IMR-90 (cell line): ENCODE measurements at regions not wholly inside any gene's neighbourhood (a gene's known extent, or its start where the extent isn't known, plus 50 kb on each side); places are given as distances from the start of the nearest gene placed in this dataset.

ENCODE experiments used
- ATAC-seq: fragments of 200-7000 bp; cut with Tn5 transposase; 2 replicates; pipeline ENCODE4 v1.9.1; 2020; ENCODE audit warnings: low read depth, mild to moderate bottlenecking, moderate library complexity
- BruUV-seq: library from RNA; stranded (reverse); fragments of 400-500 nt; replicated peaks from 2 replicates; lab custom pipeline; 2021; lab: Mats Ljungman, UMichigan
- CTCF ChIA-PET: fragments of 300-600 bp; formaldehyde crosslinking; extraction: SDS; loops from one replicate; lab custom pipeline; 2021; ENCODE audit warnings: antibody characterized with exemption; lab: Yijun Ruan, JAX
- POLR2A ChIA-PET: fragments of 300-600 bp; sonication (Branson Sonifier 250); formaldehyde crosslinking; loops from one replicate; lab custom pipeline; 2022; ENCODE audit warnings: antibody characterized with exemption; ENCODE audit not compliant: unreplicated experiment; lab: Charles Lee
- DNase-seq: peaks from one replicate; pipeline ENCODE4 v3.0.0; 2013
- H2AFZ ChIP-seq: replicated peaks from 2 replicates; pipeline ENCODE3; 2013; ENCODE audit warnings: low read length, mild to moderate bottlenecking; ENCODE audit not compliant: poor library complexity
- H2AK5ac ChIP-seq: 2 replicates; pipeline ENCODE4 v1.6.1; 2013; ENCODE audit warnings: low read depth, low read length, inconsistent platforms
- H2AK9ac ChIP-seq: replicated peaks from 2 replicates; pipeline ENCODE3; 2013; ENCODE audit warnings: mild to moderate bottlenecking, low read depth, low read length, moderate library complexity; ENCODE audit not compliant: poor library complexity
- H2BK120ac ChIP-seq: 2 replicates; pipeline ENCODE4 v1.6.1; 2013; ENCODE audit warnings: low read depth, low read length, inconsistent platforms
- H2BK15ac ChIP-seq: 3 replicates; pipeline ENCODE4 v1.6.1; 2013; ENCODE audit warnings: low read depth, low read length, inconsistent platforms
- H2BK20ac ChIP-seq: 2 replicates; pipeline ENCODE4 v1.6.1; 2013; ENCODE audit warnings: low read depth, mild to moderate bottlenecking, inconsistent platforms, low read length, moderate library complexity
- H2BK5ac ChIP-seq: 2 replicates; pipeline ENCODE4 v1.6.1; 2013; ENCODE audit warnings: mild to moderate bottlenecking, low read depth, low read length, inconsistent platforms; ENCODE audit not compliant: poor library complexity, severe bottlenecking
- H3K14ac ChIP-seq: replicated peaks from 2 replicates; pipeline ENCODE4 v1.6.1; 2013; ENCODE audit warnings: low read depth, low read length, inconsistent platforms
- H3K18ac ChIP-seq: 2 replicates; pipeline ENCODE4 v1.6.1; 2013; ENCODE audit warnings: low read depth, low read length, control low read depth
- H3K23ac ChIP-seq: 2 replicates; pipeline ENCODE4 v1.6.1; 2013; ENCODE audit warnings: low read depth, low read length, inconsistent platforms
- H3K27ac ChIP-seq: 2 replicates; pipeline ENCODE4 v1.5.1; 2013; ENCODE audit warnings: mild to moderate bottlenecking, control low read depth, low read length; ENCODE audit not compliant: insufficient read depth
- H3K27me3 ChIP-seq: 2 replicates; pipeline ENCODE4 v1.6.1; 2013; ENCODE audit warnings: low read length; ENCODE audit not compliant: control insufficient read depth, insufficient read depth
- H3K36me3 ChIP-seq: 2 replicates; pipeline ENCODE4 v1.6.1; 2013; ENCODE audit warnings: low read length, mixed read lengths; ENCODE audit not compliant: control insufficient read depth, insufficient read depth
- H3K4ac ChIP-seq: 2 replicates; pipeline ENCODE4 v1.6.1; 2013; ENCODE audit warnings: low read depth, low read length, inconsistent platforms
- H3K4me1 ChIP-seq: 2 replicates; pipeline ENCODE4 v1.6.1; 2013; ENCODE audit warnings: low read length, mixed read lengths; ENCODE audit not compliant: control insufficient read depth, insufficient read depth
- H3K4me2 ChIP-seq: 2 replicates; pipeline ENCODE4 v1.6.1; 2013; ENCODE audit warnings: low read depth, mild to moderate bottlenecking, control low read depth, low read length, moderate library complexity
- H3K4me3 ChIP-seq: 2 replicates; pipeline ENCODE4 v1.5.1; 2013; ENCODE audit warnings: low read depth, mild to moderate bottlenecking, control low read depth, low read length, moderate library complexity; ENCODE audit not compliant: insufficient read depth
- H3K56ac ChIP-seq: 2 replicates; pipeline ENCODE4 v1.6.1; 2013; ENCODE audit warnings: low read length, inconsistent platforms; ENCODE audit not compliant: insufficient read depth; ENCODE audit errors: extremely low read depth
- H3K79me1 ChIP-seq, 2 experiments: 2 replicates each; pipeline ENCODE4 v1.6.1; 2013; ENCODE audit warnings: low read length in 2 of 2, inconsistent platforms in 1 of 2, low read depth in 1 of 2
- H3K9ac ChIP-seq: 2 replicates; pipeline ENCODE4 v1.6.1; 2013; ENCODE audit warnings: low read depth, low read length, control low read depth
- H3K9me1 ChIP-seq: 2 replicates; pipeline ENCODE4 v1.6.1; 2013; ENCODE audit warnings: low read length, inconsistent platforms; ENCODE audit not compliant: insufficient read depth
- H3K9me3 ChIP-seq: 2 replicates; pipeline ENCODE4 v1.6.1; 2013; ENCODE audit warnings: low read length; ENCODE audit not compliant: control insufficient read depth, insufficient read depth
- H4K20me1 ChIP-seq: 2 replicates; pipeline ENCODE4 v1.6.1; 2013; ENCODE audit warnings: low read length, inconsistent platforms; ENCODE audit not compliant: insufficient read depth
- H4K5ac ChIP-seq: 2 replicates; pipeline ENCODE4 v1.6.1; 2013; ENCODE audit warnings: mild to moderate bottlenecking, low read depth, low read length, control low read depth
- H4K8ac ChIP-seq, 2 experiments: 2 replicates each; pipeline ENCODE4 v1.6.1; 2013; ENCODE audit warnings: low read depth in 2 of 2, low read length in 2 of 2, control low read depth in 1 of 2, inconsistent platforms in 1 of 2
- H4K91ac ChIP-seq: 2 replicates; pipeline ENCODE4 v1.6.1; 2013; ENCODE audit warnings: low read depth, low read length, inconsistent platforms; ENCODE audit not compliant: insufficient read depth
- BHLHE40 ChIP-seq: fragments of 150-350 bp; IDR thresholded peaks from 2 replicates; pipeline ENCODE4 v1.6.1; 2016; ENCODE audit warnings: mild to moderate bottlenecking, low read depth, low read length
- CHD1 ChIP-seq: IDR thresholded peaks from 2 replicates; pipeline ENCODE4 v1.6.1; 2012; ENCODE audit warnings: low read depth, low read length, improper control_type of control experiment
- FOS ChIP-seq: fragments of 150-350 bp; IDR thresholded peaks from 2 replicates; pipeline ENCODE4 v1.6.1; 2016; ENCODE audit warnings: low read depth, low read length
- MAFK ChIP-seq: IDR thresholded peaks from 2 replicates; pipeline ENCODE4 v1.6.1; 2012; ENCODE audit warnings: low read depth, low read length, improper control_type of control experiment
- MAZ ChIP-seq: IDR thresholded peaks from 2 replicates; pipeline ENCODE4 v1.6.1; 2012; ENCODE audit warnings: low read depth, mild to moderate bottlenecking, low read length, improper control_type of control experiment, moderate library complexity, borderline replicate concordance
- MXI1 ChIP-seq: IDR thresholded peaks from 2 replicates; pipeline ENCODE4 v1.6.1; 2012; ENCODE audit warnings: low read depth, mild to moderate bottlenecking, low read length, moderate library complexity, borderline replicate concordance
- NFE2L2 ChIP-seq: fragments of 150-350 bp; IDR thresholded peaks from 2 replicates; pipeline ENCODE4 v1.6.1; 2016; ENCODE audit warnings: low read depth, mild to moderate bottlenecking, low read length
- RCOR1 ChIP-seq: IDR thresholded peaks from 2 replicates; pipeline ENCODE4 v1.6.1; 2012; ENCODE audit warnings: mild to moderate bottlenecking, low read length, improper control_type of control experiment; ENCODE audit not compliant: insufficient replicate concordance
- SMC3 ChIP-seq: fragments of 150-350 bp; IDR thresholded peaks from 2 replicates; pipeline ENCODE4 v1.6.1; 2016; ENCODE audit warnings: low read depth, mild to moderate bottlenecking, antibody characterized with exemption, low read length, moderate library complexity
- WGBS, 2 experiments: methylation state at CpG; one replicate each; pipeline versions ENCODE4 v1.1.5 to v1.1.7; 2013; ENCODE audit warnings: missing lambda C conversion rate in 2 of 2; ENCODE audit not compliant: insufficient read length in 1 of 2; ENCODE audit errors: extremely low coverage in 2 of 2; 5-methylcytosine and 5-hydroxymethylcytosine counted together
- dilution Hi-C: fragments of 300-500 bp; cut with HindIII; formaldehyde crosslinking; loops from one replicate; pipeline ENCODE4 v1.14.3; 2018; ENCODE audit warnings: low sequenced_read_pairs; ENCODE audit not compliant: unreplicated experiment
- in situ Hi-C: fragments of 300-500 bp; cut with MboI; formaldehyde crosslinking; loops from 3 replicates; pipeline ENCODE4 v1.14.3; 2019; ENCODE audit warnings: low sequenced_read_pairs, inconsistent platforms, mixed read lengths
- intact Hi-C: fragments of 100-400 bp; cut with micrococcal nuclease; formaldehyde crosslinking; loops from 2 replicates; pipeline ENCODE4 v1.10.0; 2022
- TF ChIP-seq, protein P1 (sequence below): fragments of 150-350 bp; IDR thresholded peaks from 2 replicates; pipeline ENCODE4 v1.6.1; 2016; ENCODE audit warnings: low read depth, mild to moderate bottlenecking, low read length, moderate library complexity, borderline replicate concordance
- TF ChIP-seq, protein P2 (sequence below): fragments of 150-350 bp; IDR thresholded peaks from 2 replicates; pipeline ENCODE4 v1.6.1; 2017; ENCODE audit warnings: mild to moderate bottlenecking, antibody characterized with exemption, low read length, low read depth
- TF ChIP-seq, protein P3 (sequence below): conservative IDR thresholded peaks from 2 replicates; pipeline ENCODE4 v1.5.1; 2012; ENCODE audit warnings: mild to moderate bottlenecking, low read depth, low read length, improper control_type of control experiment

DNA sequence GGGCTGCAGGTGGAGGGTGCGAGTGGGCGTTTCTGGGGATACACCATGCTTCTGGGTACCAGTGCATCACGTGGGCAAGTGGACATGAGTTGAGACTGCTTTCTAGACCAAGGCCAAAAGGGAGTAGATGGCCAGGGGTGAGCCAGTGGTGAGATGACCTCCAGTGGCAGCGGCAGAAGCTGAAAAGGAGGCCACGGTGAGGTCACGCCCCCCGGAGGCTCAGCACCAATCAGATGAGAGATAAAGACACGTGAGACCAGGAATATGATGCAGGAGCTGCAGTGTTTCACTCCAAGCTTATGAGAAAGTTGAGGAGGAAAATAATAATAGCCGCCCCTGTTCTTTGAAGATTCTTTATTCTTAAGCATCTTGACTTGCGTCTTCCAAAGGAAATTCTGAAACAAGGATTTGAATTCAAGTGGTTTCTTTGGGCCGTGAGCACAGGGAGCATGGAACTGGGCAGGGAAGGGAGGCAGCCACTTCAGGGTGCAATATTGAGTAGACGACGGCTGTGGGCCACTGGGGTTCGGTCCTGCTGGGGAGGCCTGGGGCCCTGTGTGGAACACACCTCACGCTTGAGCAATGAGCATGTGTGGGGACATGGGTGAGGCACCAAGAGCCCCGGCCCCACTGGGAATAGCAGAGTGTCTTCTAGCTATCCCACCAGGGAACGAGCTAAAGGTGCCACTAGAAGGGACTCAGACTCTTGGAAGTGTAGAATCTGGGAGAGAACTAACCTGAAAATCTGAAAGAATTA is 156.7 kb upstream of the LRFN2 start:
- H3K27me3 ChIP-seq: peaks cover 2% of the 10 kb centered on the region; the same call in 1 of the 2 replicates
- H3K4me3 ChIP-seq: no peak overlapping the region
- H3K27ac ChIP-seq: no peak overlapping the region
- no peaks in the 10 kb centered on the region for H4K20me1 ChIP-seq
- H3K4ac ChIP-seq: no peak overlapping the region
- ChIA-PET CTCF (no interaction called here), POLR2A (no interaction called here)
- DNase-seq (no peak), ATAC-seq (no peak)
- no peaks in the 10 kb centered on the region for H3K9me1 ChIP-seq
- no peak overlapping the region for H2AFZ ChIP-seq
- H3K9me3 ChIP-seq: no peaks in the 10 kb centered on the region
- no peaks in the 10 kb centered on the region for H3K4me1 ChIP-seq
- H3K18ac ChIP-seq: no peak overlapping the region
- no peak overlapping the region for H4K91ac ChIP-seq
- no peak overlapping the region for H2BK120ac ChIP-seq
- H3K56ac ChIP-seq: no peak overlapping the region
- H2BK15ac ChIP-seq: no peak overlapping the region
- BruUV-seq: no TSS peak
- no peak overlapping the region for H2AK5ac ChIP-seq
- H2BK20ac ChIP-seq: no peak overlapping the region
- H4K5ac ChIP-seq: no peak overlapping the region
- H3K14ac ChIP-seq: no peak overlapping the region
- no peak for TF ChIP-seq RCOR1
- no peak for TF ChIP-seq MAFK
- TF ChIP-seq, protein P1, sequence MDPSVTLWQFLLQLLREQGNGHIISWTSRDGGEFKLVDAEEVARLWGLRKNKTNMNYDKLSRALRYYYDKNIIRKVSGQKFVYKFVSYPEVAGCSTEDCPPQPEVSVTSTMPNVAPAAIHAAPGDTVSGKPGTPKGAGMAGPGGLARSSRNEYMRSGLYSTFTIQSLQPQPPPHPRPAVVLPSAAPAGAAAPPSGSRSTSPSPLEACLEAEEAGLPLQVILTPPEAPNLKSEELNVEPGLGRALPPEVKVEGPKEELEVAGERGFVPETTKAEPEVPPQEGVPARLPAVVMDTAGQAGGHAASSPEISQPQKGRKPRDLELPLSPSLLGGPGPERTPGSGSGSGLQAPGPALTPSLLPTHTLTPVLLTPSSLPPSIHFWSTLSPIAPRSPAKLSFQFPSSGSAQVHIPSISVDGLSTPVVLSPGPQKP: no peak
- TF ChIP-seq, protein P2, sequence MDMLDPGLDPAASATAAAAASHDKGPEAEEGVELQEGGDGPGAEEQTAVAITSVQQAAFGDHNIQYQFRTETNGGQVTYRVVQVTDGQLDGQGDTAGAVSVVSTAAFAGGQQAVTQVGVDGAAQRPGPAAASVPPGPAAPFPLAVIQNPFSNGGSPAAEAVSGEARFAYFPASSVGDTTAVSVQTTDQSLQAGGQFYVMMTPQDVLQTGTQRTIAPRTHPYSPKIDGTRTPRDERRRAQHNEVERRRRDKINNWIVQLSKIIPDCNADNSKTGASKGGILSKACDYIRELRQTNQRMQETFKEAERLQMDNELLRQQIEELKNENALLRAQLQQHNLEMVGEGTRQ: no peak
- no peak for TF ChIP-seq SMC3
- no peak for TF ChIP-seq MAZ
- TF ChIP-seq NFE2L2: no peak
- TF ChIP-seq MXI1: no peak
- TF ChIP-seq, protein P3, sequence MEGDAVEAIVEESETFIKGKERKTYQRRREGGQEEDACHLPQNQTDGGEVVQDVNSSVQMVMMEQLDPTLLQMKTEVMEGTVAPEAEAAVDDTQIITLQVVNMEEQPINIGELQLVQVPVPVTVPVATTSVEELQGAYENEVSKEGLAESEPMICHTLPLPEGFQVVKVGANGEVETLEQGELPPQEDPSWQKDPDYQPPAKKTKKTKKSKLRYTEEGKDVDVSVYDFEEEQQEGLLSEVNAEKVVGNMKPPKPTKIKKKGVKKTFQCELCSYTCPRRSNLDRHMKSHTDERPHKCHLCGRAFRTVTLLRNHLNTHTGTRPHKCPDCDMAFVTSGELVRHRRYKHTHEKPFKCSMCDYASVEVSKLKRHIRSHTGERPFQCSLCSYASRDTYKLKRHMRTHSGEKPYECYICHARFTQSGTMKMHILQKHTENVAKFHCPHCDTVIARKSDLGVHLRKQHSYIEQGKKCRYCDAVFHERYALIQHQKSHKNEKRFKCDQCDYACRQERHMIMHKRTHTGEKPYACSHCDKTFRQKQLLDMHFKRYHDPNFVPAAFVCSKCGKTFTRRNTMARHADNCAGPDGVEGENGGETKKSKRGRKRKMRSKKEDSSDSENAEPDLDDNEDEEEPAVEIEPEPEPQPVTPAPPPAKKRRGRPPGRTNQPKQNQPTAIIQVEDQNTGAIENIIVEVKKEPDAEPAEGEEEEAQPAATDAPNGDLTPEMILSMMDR: no peak
- TF ChIP-seq FOS: no peak
- TF ChIP-seq CHD1: no peak
- no peak for TF ChIP-seq BHLHE40
- dilution Hi-C loops (no loop called here), intact Hi-C loops (no loop called here), in situ Hi-C loops (no loop called here)
- H2BK5ac ChIP-seq: no peak overlapping the region
- H3K23ac ChIP-seq: no peak overlapping the region
- H2AK9ac ChIP-seq: no peak overlapping the region
- no peaks in the 10 kb centered on the region for H3K79me1 ChIP-seq
- H3K4me2 ChIP-seq: no peak overlapping the region
- no peaks in the 10 kb centered on the region for H3K36me3 ChIP-seq
- no peak overlapping the region for H4K8ac ChIP-seq
- 65% methylated on average over 12 of the region's 17 CpGs; no CpG with 5 or more reads in 1 of the 2 experiments for WGBS, 2 experiments
- H3K9ac ChIP-seq: no peak overlapping the region
